ENCODE measurements at regions not wholly inside any gene's neighbourhood (a gene's known extent, or its start where the extent isn't known, plus 50 kb on each side); places are given as distances from the start of the nearest gene placed in this dataset.

- no peaks in the 10 kb centered on the region for H3K36me3 ChIP-seq (replicated peaks in 1 of 2)
- no peak overlapping the region for H3K27ac ChIP-seq
- 67 to 82% (median 79%) methylated on average over 2 of the region's 2 CpGs for WGBS, 4 donors
- no peaks in the 10 kb centered on the region for H3K27me3 ChIP-seq
- no peaks in the 10 kb centered on the region for H3K4me1 ChIP-seq (replicated peaks in 1 of 2)
- no peaks in the 10 kb centered on the region for H3K9me3 ChIP-seq (replicated peaks in 1 of 3)
- DNase-seq = no peak
- H3K4me3 ChIP-seq = no peak overlapping the region
- TF ChIP-seq CTCF (IDR thresholded peaks at IDR 0.05) (no peak), POLR2A (IDR thresholded peaks at IDR 0.05) (no peak)
- intact Hi-C loops (cut with DNase I) = no loop called here
Measured at GRCh38 chr22:22830193-22830592, 57.4 kb upstream of the IGLL5 start.

- no peak for DNase-seq
- TF ChIP-seq POLR2A (IDR thresholded peaks at IDR 0.05) (no peak), CTCF (IDR thresholded peaks at IDR 0.05) (no peak)
- intact Hi-C loops (cut with DNase I) = no loop called here
- Histone ChIP-seq H3K27me3 (no peaks in the 10 kb centered on the region), H3K4me1 (replicated peaks in 1 of 2) (no peaks in the 10 kb centered on the region), H3K9me3 (replicated peaks in 1 of 3) (no peaks in the 10 kb centered on the region), H3K4me3 (no peak overlapping the region), H3K27ac (no peak overlapping the region), H3K36me3 (replicated peaks in 1 of 2) (no peaks in the 10 kb centered on the region)
- WGBS, 4 donors = 86 to 92% (median 90%) methylated on average over 1 of the region's 1 CpG
Measured at GRCh38 chr22:22830957-22831688, 56.5 kb upstream of the IGLL5 start.

GRCh38 chr22:22833059-22833458, 54.6 kb upstream of the IGLL5 start:
- Histone ChIP-seq H3K27me3 (no peaks in the 10 kb centered on the region), H3K9me3 (replicated peaks in 1 of 3) (no peaks in the 10 kb centered on the region), H3K4me3 (no peak overlapping the region), H3K27ac (no peak overlapping the region), H3K36me3 (replicated peaks in 1 of 2) (no peaks in the 10 kb centered on the region), H3K4me1 (replicated peaks in 1 of 2) (no peaks in the 10 kb centered on the region)
- DNase-seq = no peak
- 64 to 81% (median 79%) methylated on average over 3 of the region's 3 CpGs for WGBS, 4 donors
- intact Hi-C loops (cut with DNase I) = no loop called here
- TF ChIP-seq CTCF (IDR thresholded peaks at IDR 0.05) (no peak), POLR2A (IDR thresholded peaks at IDR 0.05) (no peak)

GRCh38 chr22:22833488-22833887, 54.1 kb upstream of the IGLL5 start:
- TF ChIP-seq CTCF (IDR thresholded peaks at IDR 0.05) (no peak), POLR2A (IDR thresholded peaks at IDR 0.05) (no peak)
- H3K4me3 ChIP-seq = no peak overlapping the region
- no peaks in the 10 kb centered on the region for H3K4me1 ChIP-seq (replicated peaks in 1 of 2)
- intact Hi-C loops (cut with DNase I) = no loop called here
- no peak for DNase-seq
- H3K27me3 ChIP-seq = no peaks in the 10 kb centered on the region
- no peaks in the 10 kb centered on the region for H3K9me3 ChIP-seq (replicated peaks in 1 of 3)
- no peaks in the 10 kb centered on the region for H3K36me3 ChIP-seq (replicated peaks in 1 of 2)
- H3K27ac ChIP-seq = no peak overlapping the region
- WGBS, 4 donors = 60 to 75% (median 67%) methylated on average over 4 of the region's 4 CpGs

Data from adrenal gland (tissue), 9 donors.